A549 (cell line): ENCODE measurements at regions not wholly inside any gene's neighbourhood (a gene's known extent, or its start where the extent isn't known, plus 50 kb on each side); places are given as distances from the start of the nearest gene placed in this dataset.

Source experiments
- ATAC-seq, 2 experiments: fragments of 200-7000 bp in 1 of 2; fragments of >200 bp in 1 of 2; cut with Nextera tagmentation in 1 of 2; cut with Tn5 transposase in 1 of 2; 3 replicates each; pipeline versions ENCODE4 v1.8.0 to v1.9.1; 2018 to 2020; ENCODE audit warnings: mild to moderate bottlenecking in 1 of 2, moderate library complexity in 1 of 2
- CTCF ChIA-PET: fragments of 300-600 bp; sonication (Branson Sonifier 250); formaldehyde crosslinking; extraction: SDS; loops from one replicate; lab custom pipeline; 2021; ENCODE audit warnings: antibody characterized with exemption, inconsistent platforms; lab: Yijun Ruan, JAX
- POLR2A ChIA-PET: fragments of 350-600 bp; formaldehyde crosslinking; extraction: SDS; loops from one replicate; lab custom pipeline; 2021; ENCODE audit warnings: antibody characterized with exemption, inconsistent platforms; lab: Yijun Ruan, JAX
- DNase-seq, 2 experiments: peaks; one replicate each; pipeline versions ENCODE4 v3.0.0 to v3.0.0-alpha.2; 2011 to 2016; ENCODE audit warnings: low read depth in 1 of 2, low spot score in 1 of 2
- FAIRE-seq: peaks from 2 replicates; lab custom pipeline; 2011; peaks lifted over from hg19 to GRCh38; lab: Jason Lieb, UNC
- H3K27ac ChIP-seq, 2 experiments: fragments of >200 bp; sonication (Bioruptor Twin); formaldehyde crosslinking; 3 replicates each; pipeline ENCODE4 v1.5.1; 2016 to 2017
- H3K4me1 ChIP-seq: fragments of >200 bp; sonication (Bioruptor Twin); formaldehyde crosslinking; 3 replicates; pipeline ENCODE4 v1.6.1; 2016
- H3K4me2 ChIP-seq: fragments of >200 bp; sonication (Bioruptor Twin); formaldehyde crosslinking; 3 replicates; pipeline ENCODE4 v1.6.1; 2016
- H3K4me3 ChIP-seq: fragments of >200 bp; sonication (Bioruptor Twin); formaldehyde crosslinking; 3 replicates; pipeline ENCODE4 v1.5.1; 2016
- H3K9me3 ChIP-seq: fragments of >200 bp; sonication (Bioruptor Twin); formaldehyde crosslinking; 3 replicates; pipeline ENCODE4 v1.6.1; 2016
- CBX2 ChIP-seq: fragments of 200-600 bp; sonication (generic); IDR thresholded peaks from 2 replicates; pipeline ENCODE4 v1.6.1; 2016; ENCODE audit warnings: low read depth, mild to moderate bottlenecking, borderline replicate concordance
- CEBPB ChIP-seq, 2 experiments: fragments of >200 bp in 1 of 2; sonication (Bioruptor Twin) in 1 of 2; formaldehyde crosslinking in 1 of 2; IDR thresholded peaks; 2 replicates each; pipeline ENCODE4 v1.6.1; 2012 to 2016
- CHD4 ChIP-seq: fragments of 200-600 bp; sonication (generic); IDR thresholded peaks from 2 replicates; pipeline ENCODE4 v1.6.1; 2016; ENCODE audit warnings: antibody characterized with exemption, mild to moderate bottlenecking, borderline replicate concordance
- EHF ChIP-seq: fragments of 250-450 bp; sonication (Bioruptor Pico); IDR thresholded peaks from 2 replicates; pipeline ENCODE4 v1.5.0; 2020; ENCODE audit warnings: mild to moderate bottlenecking
- EHMT2 ChIP-seq: fragments of 200-600 bp; sonication (generic); IDR thresholded peaks from 2 replicates; pipeline ENCODE4 v1.6.1; 2016; ENCODE audit warnings: antibody characterized with exemption, low read depth, mild to moderate bottlenecking, moderate library complexity
- EP300 ChIP-seq, 2 experiments: fragments of >200 bp; sonication (Bioruptor Twin); formaldehyde crosslinking; IDR thresholded peaks; 2 replicates in 1 of 2; 3 replicates in 1 of 2; pipeline ENCODE4 v1.6.1; 2016 to 2017
- FOSL2 ChIP-seq, 2 experiments: fragments of 450-650 bp in 1 of 2; fragments of >200 bp in 1 of 2; sonication (Bioruptor Twin) in 1 of 2; formaldehyde crosslinking; IDR thresholded peaks; 2 replicates each; pipeline versions ENCODE4 v1.5.0 to v1.6.1; 2016 to 2020; ENCODE audit warnings: mild to moderate bottlenecking in 1 of 2, moderate library complexity in 1 of 2
- FOXS1 ChIP-seq: fragments of 250-450 bp; sonication (Bioruptor Pico); IDR thresholded peaks from 2 replicates; pipeline ENCODE4 v1.5.0; 2020; ENCODE audit warnings: mild to moderate bottlenecking, moderate library complexity
- GATA3 ChIP-seq: IDR thresholded peaks from 2 replicates; pipeline ENCODE4 v1.6.1; 2012; ENCODE audit warnings: borderline replicate concordance
- HDAC2 ChIP-seq: fragments of 200-600 bp; sonication (generic); IDR thresholded peaks from 2 replicates; pipeline ENCODE4 v1.6.1; 2016
- HOXA7 ChIP-seq: fragments of 250-450 bp; sonication (Bioruptor Pico); IDR thresholded peaks from 2 replicates; pipeline ENCODE4 v1.5.0; 2020; ENCODE audit warnings: mild to moderate bottlenecking, moderate library complexity
- HOXB13 ChIP-seq: fragments of 250-450 bp; sonication (Bioruptor Pico); IDR thresholded peaks from 2 replicates; pipeline ENCODE4 v1.5.0; 2020; ENCODE audit warnings: low read depth, mild to moderate bottlenecking, moderate library complexity
- HOXB5 ChIP-seq: fragments of 250-450 bp; sonication (Bioruptor Pico); IDR thresholded peaks from 2 replicates; pipeline ENCODE4 v1.5.0; 2020; ENCODE audit warnings: mild to moderate bottlenecking, moderate library complexity
- JUN ChIP-seq, 2 experiments: fragments of >200 bp; sonication (Bioruptor Twin); formaldehyde crosslinking; IDR thresholded peaks; 2 replicates in 1 of 2; 3 replicates in 1 of 2; pipeline ENCODE4 v1.6.1; 2016 to 2017
- JUNB ChIP-seq: fragments of >200 bp; sonication (Bioruptor Twin); formaldehyde crosslinking; IDR thresholded peaks from 2 replicates; pipeline ENCODE4 v1.6.1; 2016
- KDM5A ChIP-seq: fragments of 200-600 bp; sonication (generic); IDR thresholded peaks from 2 replicates; pipeline ENCODE4 v1.6.1; 2016; ENCODE audit warnings: antibody characterized with exemption, mild to moderate bottlenecking
- MAFK ChIP-seq: fragments of 450-650 bp; IDR thresholded peaks from 2 replicates; pipeline ENCODE4 v1.6.1; 2014; ENCODE audit not compliant: partially characterized antibody
- MAZ ChIP-seq: fragments of 150-350 bp; IDR thresholded peaks from 2 replicates; pipeline ENCODE4 v1.6.1; 2014; ENCODE audit warnings: antibody characterized with exemption, low read depth, low read length, borderline replicate concordance
- NPAS2 ChIP-seq: fragments of 250-450 bp; sonication (Bioruptor Pico); IDR thresholded peaks from 2 replicates; pipeline ENCODE4 v1.8.0; 2022; ENCODE audit warnings: mild to moderate bottlenecking, moderate library complexity, borderline replicate concordance
- NR3C1 ChIP-seq: fragments of >200 bp; sonication (Bioruptor Twin); formaldehyde crosslinking; IDR thresholded peaks from 3 replicates; pipeline ENCODE4 v1.6.1; 2017
- PHF8 ChIP-seq: fragments of 200-600 bp; sonication (generic); IDR thresholded peaks from 2 replicates; pipeline ENCODE4 v1.6.1; 2016; ENCODE audit warnings: low read depth, mild to moderate bottlenecking, antibody characterized with exemption, moderate library complexity, borderline replicate concordance
- POLR2AphosphoS2 ChIP-seq: conservative IDR thresholded peaks from 2 replicates; pipeline ENCODE4 v1.6.1; 2012; ENCODE audit warnings: low read length, improper control_type of control experiment, inconsistent platforms
- RAD21 ChIP-seq, 2 experiments: fragments of >200 bp in 1 of 2; sonication (Bioruptor Twin) in 1 of 2; formaldehyde crosslinking in 1 of 2; IDR thresholded peaks in 1 of 2; conservative IDR thresholded peaks in 1 of 2; 2 replicates in 1 of 2; 3 replicates in 1 of 2; pipeline ENCODE4 v1.6.1; 2012 to 2018; ENCODE audit warnings: inconsistent platforms in 1 of 2
- RARB ChIP-seq: fragments of 250-450 bp; sonication (Bioruptor Pico); IDR thresholded peaks from 2 replicates; pipeline ENCODE4 v1.8.0; 2021; ENCODE audit warnings: mild to moderate bottlenecking, moderate library complexity
- RCOR1 ChIP-seq: fragments of 150-350 bp; IDR thresholded peaks from 2 replicates; pipeline ENCODE4 v1.6.1; 2014; ENCODE audit warnings: antibody characterized with exemption, low read length, low read depth
- RFX5 ChIP-seq: fragments of 450-650 bp; IDR thresholded peaks from 2 replicates; pipeline ENCODE4 v1.7.1; 2014; ENCODE audit warnings: antibody characterized with exemption, mild to moderate bottlenecking, moderate library complexity
- RNF2 ChIP-seq: fragments of 200-600 bp; sonication (generic); IDR thresholded peaks from 2 replicates; pipeline ENCODE4 v1.6.1; 2016; ENCODE audit warnings: low read depth, mild to moderate bottlenecking, antibody characterized with exemption, moderate library complexity, borderline replicate concordance
- SMC3 ChIP-seq: fragments of >200 bp; sonication (Bioruptor Twin); formaldehyde crosslinking; IDR thresholded peaks from 3 replicates; pipeline ENCODE4 v1.6.1; 2018; ENCODE audit warnings: inconsistent platforms
- ZC3H11A ChIP-seq: fragments of 450-650 bp; IDR thresholded peaks from 2 replicates; pipeline ENCODE4 v1.6.1; 2014; ENCODE audit warnings: antibody characterized with exemption, mild to moderate bottlenecking
- ZSCAN20 ChIP-seq: fragments of 250-450 bp; sonication (Bioruptor Pico); IDR thresholded peaks from 2 replicates; pipeline ENCODE4 v1.8.0; 2022; ENCODE audit warnings: mild to moderate bottlenecking, moderate library complexity
- WGBS: methylation state at CpG from one replicate; pipeline ENCODE4 v1.1.6; 2017; ENCODE audit errors: missing lambda C conversion rate; 5-methylcytosine and 5-hydroxymethylcytosine counted together
- TF ChIP-seq, protein P1 (sequence below): fragments of 150-350 bp; IDR thresholded peaks from 2 replicates; pipeline ENCODE4 v1.6.1; 2014; ENCODE audit warnings: low read depth, mild to moderate bottlenecking, low read length
- TF ChIP-seq, protein P2 (sequence below): IDR thresholded peaks from 2 replicates; pipeline ENCODE4 v1.6.1; 2012
- TF ChIP-seq, protein P3 (sequence below): fragments of 450-650 bp; IDR thresholded peaks from 2 replicates; pipeline ENCODE4 v1.6.1; 2014; ENCODE audit warnings: antibody characterized with exemption
- TF ChIP-seq, protein P4 (sequence below): IDR thresholded peaks from 2 replicates; pipeline ENCODE4 v1.6.1; 2012
- TF ChIP-seq, protein P5 (sequence below): fragments of >200 bp; sonication (Bioruptor Twin); formaldehyde crosslinking; IDR thresholded peaks from 2 replicates; pipeline ENCODE4 v1.6.1; 2016
- TF ChIP-seq, protein P6 (sequence below): fragments of 250-450 bp; sonication (Bioruptor Pico); IDR thresholded peaks from 2 replicates; pipeline ENCODE4 v1.5.0; 2020; ENCODE audit warnings: low read depth, mild to moderate bottlenecking, moderate library complexity
- TF ChIP-seq, protein P7 (sequence below): fragments of >200 bp; sonication (Bioruptor Twin); formaldehyde crosslinking; IDR thresholded peaks from 3 replicates; pipeline ENCODE4 v1.6.1; 2016

DNA sequence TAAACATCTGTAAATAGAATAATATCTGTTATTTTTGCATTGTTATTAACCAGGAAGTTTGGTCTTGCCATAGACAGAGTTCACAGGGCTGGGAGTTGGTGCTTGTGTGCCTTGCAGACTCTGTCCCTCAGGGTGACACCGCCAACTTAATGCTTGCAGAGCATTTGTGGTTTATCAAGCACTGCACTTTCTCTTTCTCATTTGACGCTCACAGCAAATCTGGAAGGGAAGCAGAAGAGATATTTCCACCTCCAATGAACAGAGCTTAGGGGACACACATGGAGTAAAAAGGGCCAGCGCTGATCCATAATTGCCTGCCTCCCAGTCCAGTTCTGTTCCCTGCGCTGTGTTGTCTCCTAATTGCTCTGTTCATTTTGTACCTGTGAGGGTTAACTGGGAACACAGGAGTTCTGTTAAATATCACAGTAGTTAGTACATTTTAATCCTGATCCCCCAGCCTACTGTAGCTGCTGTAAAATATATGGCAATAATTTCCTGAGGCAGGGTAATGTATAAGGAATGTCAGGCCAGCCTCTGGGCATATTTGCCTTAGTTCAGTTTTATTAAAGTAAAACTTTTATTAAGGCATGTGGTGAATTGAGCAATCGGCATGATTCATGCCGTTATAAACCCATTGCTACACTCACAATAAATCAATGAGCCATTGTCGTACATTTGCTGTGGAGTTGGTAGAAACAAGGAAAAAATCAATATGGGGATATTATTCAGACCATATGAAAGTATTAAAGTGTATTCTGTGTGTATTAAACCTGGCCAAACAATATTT, 182.5 kb upstream of the OSR1 start:
- peak; percentile 30 to 66 for ATAC-seq
- FAIRE-seq: peak; percentile 94

DNA sequence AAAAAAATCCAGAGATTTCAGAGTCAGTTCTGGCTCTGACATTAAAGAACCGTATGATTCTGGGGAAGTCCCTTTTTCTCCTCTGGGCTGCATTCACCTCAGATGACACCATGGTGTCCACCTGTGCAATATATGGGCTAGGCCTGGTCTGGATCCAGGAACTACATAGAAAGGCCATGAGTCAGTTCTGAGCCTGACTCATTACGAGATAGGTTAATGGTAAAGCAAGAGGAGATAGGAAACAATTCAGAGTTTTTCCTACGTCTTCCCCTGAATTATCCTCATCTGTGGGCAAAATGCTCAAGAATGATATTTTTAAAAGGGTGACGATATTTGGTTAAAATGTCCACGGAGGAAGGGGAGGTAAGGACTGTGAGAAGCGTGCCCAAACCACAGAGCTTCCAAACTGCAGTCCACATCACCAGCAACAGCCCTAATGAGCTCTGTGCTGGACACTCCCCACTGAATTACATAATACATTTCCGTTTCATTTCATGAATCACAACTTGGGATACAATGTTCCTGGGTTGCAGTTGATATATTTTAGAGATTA, 180.1 kb upstream of the OSR1 start:
- Histone ChIP-seq H3K4me3 (no peak overlapping the region), H3K27ac (peak overlapping the region; percentile 82 to 88), H3K4me1 (peaks cover 58% of the 10 kb centered on the region), H3K9me3 (no peaks in the 10 kb centered on the region; the same call in 2 of the 3 replicates), H3K4me2 (peak overlapping the region; percentile 65)
- POLR2A ChIA-PET: interaction anchor here (0.5 to 1.0 kb wide), 2 partner anchors 12 to 452 kb away, joined by 3 to 8 read pairs; partner anchors contain the start of gene WDR35
- FAIRE-seq: peak; percentile 97
- peak; percentile 75 to 94 for DNase-seq
- 1% methylated on average over 7 of the region's 7 CpGs for WGBS
- CTCF ChIA-PET: interaction anchor here (0.8 to 2.0 kb wide), 4 partner anchors 138 to 324 kb away, joined by 3 to 8 read pairs (median 4); no protein-coding TSS in a partner anchor
- ATAC-seq: peak; percentile 92 to 94
- TF ChIP-seq CHD4: no peak
- TF ChIP-seq KDM5A: no peak
- no peak for TF ChIP-seq HOXA7 (CRISPR knock-in tag)
- TF ChIP-seq EP300 (IDR thresholded peaks at IDR 0.05): peak; percentile 77 to 80; a peak in 3 of 5 replicates
- TF ChIP-seq, protein P1, sequence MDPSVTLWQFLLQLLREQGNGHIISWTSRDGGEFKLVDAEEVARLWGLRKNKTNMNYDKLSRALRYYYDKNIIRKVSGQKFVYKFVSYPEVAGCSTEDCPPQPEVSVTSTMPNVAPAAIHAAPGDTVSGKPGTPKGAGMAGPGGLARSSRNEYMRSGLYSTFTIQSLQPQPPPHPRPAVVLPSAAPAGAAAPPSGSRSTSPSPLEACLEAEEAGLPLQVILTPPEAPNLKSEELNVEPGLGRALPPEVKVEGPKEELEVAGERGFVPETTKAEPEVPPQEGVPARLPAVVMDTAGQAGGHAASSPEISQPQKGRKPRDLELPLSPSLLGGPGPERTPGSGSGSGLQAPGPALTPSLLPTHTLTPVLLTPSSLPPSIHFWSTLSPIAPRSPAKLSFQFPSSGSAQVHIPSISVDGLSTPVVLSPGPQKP: no peak
- no peak for TF ChIP-seq CBX2
- TF ChIP-seq EHMT2: no peak
- no peak for TF ChIP-seq ZC3H11A
- peak; percentile 26 for TF ChIP-seq MAFK
- TF ChIP-seq EHF (CRISPR knock-in tag): no peak
- TF ChIP-seq PHF8: no peak
- no peak for TF ChIP-seq HDAC2

More for the DNA sequence above, 182.5 kb upstream of the OSR1 start:
- Histone ChIP-seq H3K27ac (peak overlapping the region; percentile 82 to 88), H3K9me3 (no peaks in the 10 kb centered on the region; the same call in 2 of the 3 replicates), H3K4me3 (no peak overlapping the region)
- CTCF ChIA-PET: interaction anchor here (0.7 to 1.8 kb wide), 3 partner anchors 8 to 183 kb away, joined by 3 to 4 read pairs (median 3); no protein-coding TSS in a partner anchor
- DNase-seq: peak; percentile 34 to 79
- POLR2A ChIA-PET: interaction anchor here (1.2 to 1.4 kb wide), 2 partner anchors 11 to 194 kb away, joined by 3 read pairs; no protein-coding TSS in a partner anchor
- 16% methylated on average over 7 of the region's 7 CpGs for WGBS
- TF ChIP-seq ZSCAN20 (CRISPR knock-in tag): no peak
- no peak for TF ChIP-seq ZC3H11A
- TF ChIP-seq, protein P2, sequence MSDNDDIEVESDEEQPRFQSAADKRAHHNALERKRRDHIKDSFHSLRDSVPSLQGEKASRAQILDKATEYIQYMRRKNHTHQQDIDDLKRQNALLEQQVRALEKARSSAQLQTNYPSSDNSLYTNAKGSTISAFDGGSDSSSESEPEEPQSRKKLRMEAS: peak; percentile 87
- TF ChIP-seq EP300 (IDR thresholded peaks at IDR 0.05): peak; percentile 91 to 92; a peak in 3 of 5 replicates
- peak; percentile 100 for TF ChIP-seq CEBPB (IDR thresholded peaks at IDR 0.05)
- peak; percentile 1 for TF ChIP-seq MAFK
- no peak for TF ChIP-seq NR3C1
- no peak for TF ChIP-seq CBX2
- TF ChIP-seq, protein P3, sequence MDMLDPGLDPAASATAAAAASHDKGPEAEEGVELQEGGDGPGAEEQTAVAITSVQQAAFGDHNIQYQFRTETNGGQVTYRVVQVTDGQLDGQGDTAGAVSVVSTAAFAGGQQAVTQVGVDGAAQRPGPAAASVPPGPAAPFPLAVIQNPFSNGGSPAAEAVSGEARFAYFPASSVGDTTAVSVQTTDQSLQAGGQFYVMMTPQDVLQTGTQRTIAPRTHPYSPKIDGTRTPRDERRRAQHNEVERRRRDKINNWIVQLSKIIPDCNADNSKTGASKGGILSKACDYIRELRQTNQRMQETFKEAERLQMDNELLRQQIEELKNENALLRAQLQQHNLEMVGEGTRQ: no peak
- TF ChIP-seq, protein P4, sequence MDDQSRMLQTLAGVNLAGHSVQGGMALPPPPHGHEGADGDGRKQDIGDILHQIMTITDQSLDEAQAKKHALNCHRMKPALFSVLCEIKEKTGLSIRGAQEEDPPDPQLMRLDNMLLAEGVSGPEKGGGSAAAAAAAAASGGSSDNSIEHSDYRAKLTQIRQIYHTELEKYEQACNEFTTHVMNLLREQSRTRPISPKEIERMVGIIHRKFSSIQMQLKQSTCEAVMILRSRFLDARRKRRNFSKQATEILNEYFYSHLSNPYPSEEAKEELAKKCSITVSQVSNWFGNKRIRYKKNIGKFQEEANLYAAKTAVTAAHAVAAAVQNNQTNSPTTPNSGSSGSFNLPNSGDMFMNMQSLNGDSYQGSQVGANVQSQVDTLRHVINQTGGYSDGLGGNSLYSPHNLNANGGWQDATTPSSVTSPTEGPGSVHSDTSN: peak; percentile 81
- peak; percentile 51 for TF ChIP-seq HOXA7 (CRISPR knock-in tag)
- no peak for TF ChIP-seq POLR2AphosphoS2
- TF ChIP-seq EHF (CRISPR knock-in tag): no peak
- TF ChIP-seq, protein P5, sequence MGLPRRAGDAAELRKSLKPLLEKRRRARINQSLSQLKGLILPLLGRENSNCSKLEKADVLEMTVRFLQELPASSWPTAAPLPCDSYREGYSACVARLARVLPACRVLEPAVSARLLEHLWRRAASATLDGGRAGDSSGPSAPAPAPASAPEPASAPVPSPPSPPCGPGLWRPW: peak; percentile 94
- TF ChIP-seq SMC3: peak; percentile 63
- no peak for TF ChIP-seq NPAS2 (CRISPR knock-in tag)
- TF ChIP-seq RCOR1: no peak
- peak; percentile 98 for TF ChIP-seq FOSL2 (IDR thresholded peaks at IDR 0.05)
- TF ChIP-seq FOSL2 (CRISPR knock-in tag; IDR thresholded peaks at IDR 0.05): peak; percentile 97
- TF ChIP-seq GATA3: peak; percentile 92
- peak; percentile 32; the same call in 1 of the 2 replicates for TF ChIP-seq HOXB13 (CRISPR knock-in tag)
- peak; percentile 40 to 68 for TF ChIP-seq RAD21 (conservative IDR thresholded peaks at IDR 0.05 in 1 of 2, IDR thresholded peaks at IDR 0.05 in 1 of 2)
- TF ChIP-seq JUNB: peak; percentile 99
- TF ChIP-seq, protein P6, sequence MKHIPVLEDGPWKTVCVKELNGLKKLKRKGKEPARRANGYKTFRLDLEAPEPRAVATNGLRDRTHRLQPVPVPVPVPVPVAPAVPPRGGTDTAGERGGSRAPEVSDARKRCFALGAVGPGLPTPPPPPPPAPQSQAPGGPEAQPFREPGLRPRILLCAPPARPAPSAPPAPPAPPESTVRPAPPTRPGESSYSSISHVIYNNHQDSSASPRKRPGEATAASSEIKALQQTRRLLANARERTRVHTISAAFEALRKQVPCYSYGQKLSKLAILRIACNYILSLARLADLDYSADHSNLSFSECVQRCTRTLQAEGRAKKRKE (CRISPR knock-in tag): no peak
- no peak for TF ChIP-seq RFX5
- TF ChIP-seq PHF8: no peak
- TF ChIP-seq MAZ: no peak
- no peak for TF ChIP-seq FOXS1
- no peak for TF ChIP-seq EHMT2
- no peak for TF ChIP-seq HDAC2
- TF ChIP-seq, protein P7, sequence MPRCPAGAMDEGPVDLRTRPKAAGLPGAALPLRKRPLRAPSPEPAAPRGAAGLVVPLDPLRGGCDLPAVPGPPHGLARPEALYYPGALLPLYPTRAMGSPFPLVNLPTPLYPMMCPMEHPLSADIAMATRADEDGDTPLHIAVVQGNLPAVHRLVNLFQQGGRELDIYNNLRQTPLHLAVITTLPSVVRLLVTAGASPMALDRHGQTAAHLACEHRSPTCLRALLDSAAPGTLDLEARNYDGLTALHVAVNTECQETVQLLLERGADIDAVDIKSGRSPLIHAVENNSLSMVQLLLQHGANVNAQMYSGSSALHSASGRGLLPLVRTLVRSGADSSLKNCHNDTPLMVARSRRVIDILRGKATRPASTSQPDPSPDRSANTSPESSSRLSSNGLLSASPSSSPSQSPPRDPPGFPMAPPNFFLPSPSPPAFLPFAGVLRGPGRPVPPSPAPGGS: peak; percentile 94; the same call in 1 of the 3 replicates
- peak; percentile 92 to 94; a peak in 4 of 5 replicates for TF ChIP-seq JUN (IDR thresholded peaks at IDR 0.05)
- no peak for TF ChIP-seq RNF2
- 0 out of 2 replicates have a peak, but pooled peaks have one; percentile 74 for TF ChIP-seq HOXB5
- no peak for TF ChIP-seq RARB (CRISPR knock-in tag)
- TF ChIP-seq, all 56 proteins: peak for 16
- Histone ChIP-seq H3K4me1 (peaks cover 66% of the 10 kb centered on the region), H3K4me2 (peak overlapping the region; percentile 81)
